GM06990 (cell line): ENCODE measurements at regions not wholly inside any gene's neighbourhood (a gene's known extent, or its start where the extent isn't known, plus 50 kb on each side); places are given as distances from the start of the nearest gene placed in this dataset.

Source experiments
- DNase-seq: peaks from one replicate; pipeline ENCODE4 v3.0.0-alpha.2; 2011; ENCODE audit not compliant: insufficient read length; ENCODE audit errors: extremely low read depth
- H3K27me3 ChIP-seq: replicated peaks from 2 replicates; pipeline ENCODE4 v1.6.0; 2011; ENCODE audit warnings: low read length; ENCODE audit not compliant: control insufficient read depth, insufficient read depth
- H3K36me3 ChIP-seq: 2 replicates; pipeline ENCODE4 v1.5.1; 2011; ENCODE audit warnings: low read length; ENCODE audit not compliant: control insufficient read depth, insufficient read depth
- H3K4me3 ChIP-seq: replicated peaks from 2 replicates; pipeline ENCODE4 v1.5.1; 2011; ENCODE audit warnings: low read depth, mild to moderate bottlenecking, control low read depth, low read length
- TF ChIP-seq, protein P1 (sequence below): IDR thresholded peaks from 2 replicates; pipeline ENCODE4 v1.5.1; 2011; ENCODE audit warnings: low read length, control low read depth, mild to moderate bottlenecking, inconsistent platforms; ENCODE audit not compliant: insufficient read depth, poor library complexity, severe bottlenecking

DNA sequence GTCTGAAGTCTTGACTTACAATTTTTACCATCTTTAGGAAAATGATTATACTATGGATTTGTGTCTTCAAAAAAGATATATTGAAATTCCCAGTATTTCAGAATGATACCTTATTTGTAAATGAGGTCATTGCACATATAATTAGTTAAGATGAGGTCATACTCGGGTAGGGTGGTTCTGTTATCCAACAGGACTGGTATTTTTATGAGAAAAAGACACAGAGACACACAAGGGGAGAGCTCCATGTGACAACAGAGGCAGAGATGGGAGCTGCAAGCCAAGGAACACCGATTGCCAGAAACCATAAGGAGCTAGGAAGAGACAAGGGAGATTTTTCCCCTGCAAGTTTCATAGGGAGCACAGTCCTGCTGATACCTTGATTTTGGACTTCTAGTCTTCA lies 356.9 kb downstream of the ARL4A start:
- Histone ChIP-seq H3K27me3 (no peaks in the 10 kb centered on the region), H3K4me3 (no peak overlapping the region), H3K36me3 (no peaks in the 10 kb centered on the region)
- TF ChIP-seq, protein P1, sequence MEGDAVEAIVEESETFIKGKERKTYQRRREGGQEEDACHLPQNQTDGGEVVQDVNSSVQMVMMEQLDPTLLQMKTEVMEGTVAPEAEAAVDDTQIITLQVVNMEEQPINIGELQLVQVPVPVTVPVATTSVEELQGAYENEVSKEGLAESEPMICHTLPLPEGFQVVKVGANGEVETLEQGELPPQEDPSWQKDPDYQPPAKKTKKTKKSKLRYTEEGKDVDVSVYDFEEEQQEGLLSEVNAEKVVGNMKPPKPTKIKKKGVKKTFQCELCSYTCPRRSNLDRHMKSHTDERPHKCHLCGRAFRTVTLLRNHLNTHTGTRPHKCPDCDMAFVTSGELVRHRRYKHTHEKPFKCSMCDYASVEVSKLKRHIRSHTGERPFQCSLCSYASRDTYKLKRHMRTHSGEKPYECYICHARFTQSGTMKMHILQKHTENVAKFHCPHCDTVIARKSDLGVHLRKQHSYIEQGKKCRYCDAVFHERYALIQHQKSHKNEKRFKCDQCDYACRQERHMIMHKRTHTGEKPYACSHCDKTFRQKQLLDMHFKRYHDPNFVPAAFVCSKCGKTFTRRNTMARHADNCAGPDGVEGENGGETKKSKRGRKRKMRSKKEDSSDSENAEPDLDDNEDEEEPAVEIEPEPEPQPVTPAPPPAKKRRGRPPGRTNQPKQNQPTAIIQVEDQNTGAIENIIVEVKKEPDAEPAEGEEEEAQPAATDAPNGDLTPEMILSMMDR = no peak
- no peak for DNase-seq

DNA sequence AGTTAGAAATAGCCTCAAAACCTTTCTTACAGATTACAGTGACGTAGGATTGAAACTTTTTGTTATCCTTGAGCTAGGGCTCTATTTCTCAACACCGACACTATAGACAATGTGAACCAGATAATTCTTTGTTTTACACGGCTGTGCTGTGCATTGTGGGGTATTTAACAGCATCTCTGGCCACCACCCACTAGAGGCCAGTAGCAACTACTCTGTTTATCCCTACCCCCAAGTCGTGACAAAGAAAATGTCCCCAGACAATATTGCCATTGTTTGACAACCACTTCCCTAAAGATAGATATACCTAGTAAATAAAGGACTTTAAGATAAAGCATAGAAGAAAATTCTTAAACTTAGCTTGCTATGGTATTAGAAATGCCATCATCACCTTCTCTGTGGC lies 359.6 kb downstream of the ARL4A start:
- DNase-seq = no peak
- no peaks in the 10 kb centered on the region for H3K27me3 ChIP-seq
- no peaks in the 10 kb centered on the region for H3K36me3 ChIP-seq
- no peak overlapping the region for H3K4me3 ChIP-seq
- TF ChIP-seq, protein P1 = peak; percentile 8

DNA sequence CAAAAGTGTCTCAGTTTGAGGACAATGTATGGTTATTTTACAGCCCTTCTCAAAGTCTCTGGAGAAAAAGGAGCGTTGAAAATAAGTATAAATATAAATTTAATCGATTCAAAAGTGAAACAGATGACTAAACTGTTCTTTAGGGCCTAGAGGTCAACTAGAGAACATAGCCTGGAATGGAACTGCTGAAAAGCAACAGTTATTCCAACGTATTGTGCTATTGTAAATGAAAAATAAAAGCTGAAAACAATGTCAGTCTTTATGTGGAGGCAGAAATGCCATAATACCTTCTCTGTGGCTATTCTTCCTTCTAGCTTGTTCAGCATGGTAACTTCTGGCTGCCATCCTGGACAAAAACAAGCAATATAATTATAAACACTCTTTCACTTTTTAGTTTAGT lies 362.5 kb downstream of the ARL4A start:
- H3K4me3 ChIP-seq = no peak overlapping the region
- TF ChIP-seq, protein P1 = no peak
- no peaks in the 10 kb centered on the region for H3K27me3 ChIP-seq

DNA sequence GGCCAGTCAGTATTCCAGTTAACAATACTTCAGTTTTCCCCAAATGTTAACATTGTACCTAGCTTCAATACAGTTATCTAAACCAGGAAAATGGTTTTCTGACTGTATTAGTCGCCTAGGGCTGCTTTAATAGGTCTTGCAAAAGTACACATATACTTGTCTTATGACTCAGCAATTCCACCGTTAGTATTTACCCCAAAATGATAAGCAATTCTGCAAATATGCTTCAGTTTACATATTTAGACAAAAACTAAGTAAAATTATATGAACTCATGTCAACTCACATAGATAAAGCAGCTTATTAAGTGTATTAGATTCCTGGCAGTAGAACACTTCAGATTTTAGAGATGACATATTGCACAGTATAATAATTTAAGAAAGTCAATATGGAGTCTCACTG lies 363.3 kb downstream of the ARL4A start:
- DNase-seq = no peak
- Histone ChIP-seq H3K27me3 (no peaks in the 10 kb centered on the region), H3K36me3 (no peaks in the 10 kb centered on the region), H3K4me3 (no peak overlapping the region)
- TF ChIP-seq, protein P1 = no peak

More for the DNA sequence above, 362.5 kb downstream of the ARL4A start:
- DNase-seq = no peak
- no peaks in the 10 kb centered on the region for H3K36me3 ChIP-seq

DNA sequence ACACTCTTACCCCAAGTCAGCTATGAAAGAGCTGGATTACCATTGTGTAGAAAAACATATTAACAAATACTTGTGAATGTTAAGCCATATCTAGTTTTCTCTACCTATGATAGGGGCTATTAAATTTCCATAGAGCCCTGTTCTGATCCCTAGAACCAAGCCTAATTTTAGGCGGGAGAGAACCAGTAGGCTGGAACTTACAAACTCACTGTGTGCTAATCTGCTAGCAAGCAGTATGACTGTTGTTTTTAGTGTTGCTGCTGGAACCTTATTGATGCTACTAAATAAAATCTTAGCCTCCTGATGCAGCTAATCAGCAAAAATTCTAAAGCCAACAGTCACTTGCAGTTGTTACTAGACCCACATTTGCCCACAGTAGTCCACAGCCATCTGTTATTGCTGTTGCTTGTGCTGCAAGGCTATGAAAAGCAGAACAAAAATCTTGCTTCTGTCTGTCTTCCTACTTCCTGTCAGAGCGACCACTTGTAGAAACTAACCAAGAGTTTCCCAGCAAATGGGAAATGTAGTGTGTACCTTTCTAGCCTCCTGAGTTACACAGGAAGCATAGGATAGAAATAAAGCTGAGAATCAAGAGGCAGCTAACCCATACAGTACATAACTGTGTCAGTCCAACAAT lies 368.4 kb downstream of the ARL4A start:
- TF ChIP-seq, protein P1 = no peak
- Histone ChIP-seq H3K27me3 (no peaks in the 10 kb centered on the region), H3K4me3 (no peak overlapping the region), H3K36me3 (no peaks in the 10 kb centered on the region)
- no peak for DNase-seq

DNA sequence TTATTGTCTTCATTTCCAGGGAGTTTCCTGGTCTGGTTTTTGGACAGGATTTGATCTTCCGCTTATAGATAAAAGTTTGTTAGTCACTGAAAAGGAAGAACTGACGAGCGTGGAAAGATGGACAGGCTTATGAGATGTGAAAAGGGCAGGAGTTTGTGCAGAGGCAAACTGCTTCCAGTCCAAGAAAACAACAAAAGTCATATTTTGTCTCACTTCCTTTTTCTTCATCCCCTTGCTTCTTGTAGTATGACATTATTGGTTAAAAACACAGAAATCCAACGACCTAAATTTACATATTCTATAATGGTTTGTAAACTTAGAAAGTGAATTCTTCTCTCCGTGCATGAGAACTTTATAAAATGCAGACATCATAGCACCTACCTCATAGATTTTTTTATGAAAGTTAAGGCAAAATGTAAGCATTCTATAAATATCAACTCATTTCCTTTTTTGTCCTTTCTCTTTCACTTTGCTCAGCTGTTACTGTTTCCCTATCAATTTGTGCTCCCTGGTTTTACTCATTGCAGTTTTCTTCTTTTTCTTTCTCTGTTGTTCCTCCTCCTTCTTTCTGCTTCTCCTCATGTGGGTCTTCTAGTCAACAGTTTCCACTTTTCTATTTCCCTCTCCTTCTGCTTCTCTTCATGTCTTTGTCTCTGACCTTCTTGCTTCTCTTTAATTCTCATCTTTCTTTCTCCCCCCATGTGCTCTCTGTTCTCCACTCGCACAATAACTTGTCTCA lies 370.2 kb downstream of the ARL4A start:
- Histone ChIP-seq H3K27me3 (no peaks in the 10 kb centered on the region), H3K4me3 (peak overlapping the region; percentile 20; the same call in 1 of the 2 replicates), H3K36me3 (no peaks in the 10 kb centered on the region)
- DNase-seq = peak; percentile 1
- TF ChIP-seq, protein P1 = no peak
